ENCODE measurements at regions not wholly inside any gene's neighbourhood (a gene's known extent, or its start where the extent isn't known, plus 50 kb on each side); places are given as distances from the start of the nearest gene placed in this dataset.
"Not testable (repeated sequence)": the region's sequence is repeated elsewhere in the genome, so short reads cannot be mapped to it uniquely, and the experiment has no call there.

DNA sequence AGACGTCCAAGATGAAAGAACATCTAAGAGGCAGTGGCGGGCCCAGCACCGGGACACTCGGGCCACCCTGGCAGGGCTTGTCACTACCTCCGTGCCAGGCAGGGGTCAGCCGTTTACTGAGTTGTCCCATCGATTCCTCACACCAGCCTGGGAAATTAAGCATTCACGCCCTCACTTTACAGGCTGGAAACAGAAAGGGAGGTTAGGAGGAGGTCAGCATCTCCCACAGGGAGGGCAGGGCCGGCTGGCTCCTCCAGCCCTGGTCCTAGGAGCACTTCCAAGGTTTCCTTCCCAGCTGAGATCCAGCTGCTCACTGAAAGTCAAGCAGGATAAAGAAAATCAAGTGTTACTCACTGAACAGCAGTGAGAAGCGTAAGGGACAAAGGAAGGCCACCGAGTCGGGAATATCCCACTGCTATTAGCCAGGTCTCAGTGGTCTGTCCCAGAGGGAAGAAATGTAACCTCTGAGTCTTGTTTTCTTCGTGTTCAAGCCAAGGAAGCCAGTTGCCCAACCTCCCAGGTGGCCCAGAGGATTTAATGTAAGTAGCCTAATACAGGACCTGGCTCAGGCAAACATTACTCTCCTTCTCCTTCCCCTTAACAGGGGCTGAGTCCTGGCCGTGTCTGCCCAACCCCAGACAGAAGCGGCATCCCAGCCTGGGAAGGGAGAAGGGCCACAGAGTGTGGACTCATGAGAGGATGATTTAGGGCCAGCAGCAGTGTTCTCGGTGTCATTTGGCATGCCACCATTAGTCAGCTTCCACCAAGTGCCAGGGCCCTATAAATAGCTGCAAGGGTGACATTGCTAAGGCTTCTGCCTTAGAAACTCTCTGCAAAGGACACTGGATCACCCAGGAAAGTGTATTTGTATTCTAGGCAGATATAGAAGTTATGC is 203.1 kb upstream of the GALNT2 start:
- TF ChIP-seq, protein P1, sequence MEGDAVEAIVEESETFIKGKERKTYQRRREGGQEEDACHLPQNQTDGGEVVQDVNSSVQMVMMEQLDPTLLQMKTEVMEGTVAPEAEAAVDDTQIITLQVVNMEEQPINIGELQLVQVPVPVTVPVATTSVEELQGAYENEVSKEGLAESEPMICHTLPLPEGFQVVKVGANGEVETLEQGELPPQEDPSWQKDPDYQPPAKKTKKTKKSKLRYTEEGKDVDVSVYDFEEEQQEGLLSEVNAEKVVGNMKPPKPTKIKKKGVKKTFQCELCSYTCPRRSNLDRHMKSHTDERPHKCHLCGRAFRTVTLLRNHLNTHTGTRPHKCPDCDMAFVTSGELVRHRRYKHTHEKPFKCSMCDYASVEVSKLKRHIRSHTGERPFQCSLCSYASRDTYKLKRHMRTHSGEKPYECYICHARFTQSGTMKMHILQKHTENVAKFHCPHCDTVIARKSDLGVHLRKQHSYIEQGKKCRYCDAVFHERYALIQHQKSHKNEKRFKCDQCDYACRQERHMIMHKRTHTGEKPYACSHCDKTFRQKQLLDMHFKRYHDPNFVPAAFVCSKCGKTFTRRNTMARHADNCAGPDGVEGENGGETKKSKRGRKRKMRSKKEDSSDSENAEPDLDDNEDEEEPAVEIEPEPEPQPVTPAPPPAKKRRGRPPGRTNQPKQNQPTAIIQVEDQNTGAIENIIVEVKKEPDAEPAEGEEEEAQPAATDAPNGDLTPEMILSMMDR (IDR thresholded peaks at IDR 0.05; ENCODE audit: low read depth, low read length) = no peak

DNA sequence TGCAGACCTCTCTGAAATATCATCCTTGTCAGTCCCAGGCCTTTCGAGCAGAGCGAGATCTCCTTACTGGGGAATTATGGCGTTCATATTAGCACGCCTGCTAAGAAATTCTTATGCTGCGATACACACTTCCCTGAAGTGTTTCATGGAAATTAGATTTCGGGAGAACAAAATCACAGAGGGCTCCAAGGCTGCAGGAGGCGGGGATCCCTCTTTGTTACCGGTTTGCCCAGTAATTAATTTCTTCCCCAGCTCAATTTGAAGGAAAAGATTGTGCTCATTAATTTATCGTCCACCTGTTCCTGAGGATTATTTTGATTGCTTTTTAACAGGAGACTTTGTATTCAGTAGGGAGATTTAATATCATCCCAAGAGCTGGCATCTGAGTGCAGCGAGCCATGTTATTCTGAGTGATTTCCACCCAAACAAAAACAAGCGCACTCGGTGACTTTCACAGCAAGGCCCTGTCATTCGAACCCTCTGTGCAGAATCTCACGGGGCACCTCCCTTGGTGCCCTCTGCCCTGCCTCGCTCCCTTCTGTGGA is 202.3 kb upstream of the GALNT2 start:
- TF ChIP-seq, protein P1 (IDR thresholded peaks at IDR 0.05; ENCODE audit: low read depth, low read length) = no peak

More for the DNA sequence above, 203.1 kb upstream of the GALNT2 start:
- no peak overlapping the region for H3K4me3 ChIP-seq (ENCODE audit: low read depth, low read length)

DNA sequence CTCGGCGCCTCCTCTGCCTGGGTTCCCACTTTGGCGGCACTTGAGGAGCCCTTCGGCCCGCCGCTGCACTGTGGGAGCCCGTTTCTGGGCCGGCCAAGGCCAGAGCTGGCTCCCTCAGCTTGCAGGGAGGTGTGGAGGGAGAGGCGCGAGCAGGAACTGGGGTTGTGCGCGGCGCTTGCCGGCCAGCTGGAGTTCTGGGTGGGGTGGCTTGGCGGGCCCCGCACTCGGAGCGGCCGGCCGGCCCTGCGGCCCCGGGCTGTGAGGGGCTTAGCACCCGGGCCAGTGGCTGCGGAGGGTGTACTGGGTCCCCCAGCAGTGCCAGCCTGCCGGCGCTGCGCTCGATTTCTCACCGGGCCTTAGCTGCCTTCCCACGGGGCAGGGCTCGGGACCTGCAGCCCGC is 201.7 kb upstream of the GALNT2 start:
- not testable (repeated sequence) for H3K4me3 ChIP-seq (ENCODE audit: low read depth, low read length)

More for the DNA sequence above, 202.3 kb upstream of the GALNT2 start:
- no peak overlapping the region for H3K4me3 ChIP-seq (ENCODE audit: low read depth, low read length)

DNA sequence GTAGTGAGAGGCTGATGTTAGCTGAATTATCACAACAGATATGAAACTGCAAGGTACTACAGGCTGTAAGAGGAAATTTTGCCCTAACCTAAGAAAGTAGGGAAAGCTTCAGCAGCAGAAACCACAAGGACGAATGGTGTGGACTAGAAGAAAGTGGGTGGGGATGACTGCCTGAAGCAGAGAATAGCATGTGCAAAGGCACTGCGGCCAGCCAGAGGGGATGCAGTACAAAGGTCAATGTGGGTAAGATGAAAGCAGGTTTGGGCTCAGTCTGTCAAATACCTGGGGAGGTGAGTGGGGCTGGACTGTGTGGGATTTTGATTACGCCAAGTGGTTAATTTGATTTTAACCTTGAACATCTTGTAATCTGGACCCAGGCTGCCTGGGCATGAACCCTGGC is 199.3 kb upstream of the GALNT2 start:
- TF ChIP-seq, protein P1 (IDR thresholded peaks at IDR 0.05; ENCODE audit: low read depth, low read length) = no peak
- H3K4me3 ChIP-seq (ENCODE audit: low read depth, low read length) = no peak overlapping the region

DNA sequence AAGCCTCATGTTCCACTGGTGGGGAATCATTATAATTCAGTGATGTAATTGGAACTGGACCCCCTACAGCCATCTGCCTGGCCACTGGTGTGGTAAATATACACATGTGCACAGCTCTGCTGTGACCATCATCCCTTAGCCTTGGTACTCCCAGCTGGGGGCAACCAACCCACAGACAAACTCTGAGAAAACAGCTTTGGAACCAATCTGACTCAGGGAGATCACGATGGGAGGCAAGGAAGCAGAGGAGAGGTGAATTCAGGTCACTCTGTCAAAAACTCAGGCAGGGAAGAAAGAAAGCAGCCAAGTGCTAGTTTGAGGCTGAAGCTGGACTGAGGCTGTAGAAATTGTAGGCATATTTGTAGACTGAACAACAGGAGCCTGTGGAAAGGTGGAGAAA is 197.8 kb upstream of the GALNT2 start:
- no peak overlapping the region for H3K4me3 ChIP-seq (ENCODE audit: low read depth, low read length)
- TF ChIP-seq, protein P1 (IDR thresholded peaks at IDR 0.05; ENCODE audit: low read depth, low read length) = no peak

DNA sequence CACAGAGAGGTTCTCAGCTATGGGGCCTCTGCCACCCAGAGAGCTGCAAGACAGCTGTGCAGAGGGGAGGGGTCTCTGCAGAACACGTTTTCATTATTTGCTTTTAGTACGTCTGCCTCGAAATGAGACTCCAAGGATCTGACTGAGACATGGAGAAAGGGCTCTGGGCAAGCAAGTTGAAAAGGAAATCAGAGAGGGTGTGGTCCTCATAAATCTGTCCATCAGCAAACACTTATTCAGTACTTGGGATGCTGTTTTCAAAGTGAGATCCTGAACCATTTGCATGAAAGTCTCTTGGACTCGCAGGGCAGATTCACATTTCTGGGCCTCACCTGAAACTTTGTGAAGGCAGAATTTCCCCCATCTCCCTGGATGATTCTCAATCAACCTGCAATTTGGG is 197.4 kb upstream of the GALNT2 start:
- TF ChIP-seq, protein P1 (IDR thresholded peaks at IDR 0.05; ENCODE audit: low read depth, low read length) = no peak
- H3K4me3 ChIP-seq (ENCODE audit: low read depth, low read length) = no peak overlapping the region

DNA sequence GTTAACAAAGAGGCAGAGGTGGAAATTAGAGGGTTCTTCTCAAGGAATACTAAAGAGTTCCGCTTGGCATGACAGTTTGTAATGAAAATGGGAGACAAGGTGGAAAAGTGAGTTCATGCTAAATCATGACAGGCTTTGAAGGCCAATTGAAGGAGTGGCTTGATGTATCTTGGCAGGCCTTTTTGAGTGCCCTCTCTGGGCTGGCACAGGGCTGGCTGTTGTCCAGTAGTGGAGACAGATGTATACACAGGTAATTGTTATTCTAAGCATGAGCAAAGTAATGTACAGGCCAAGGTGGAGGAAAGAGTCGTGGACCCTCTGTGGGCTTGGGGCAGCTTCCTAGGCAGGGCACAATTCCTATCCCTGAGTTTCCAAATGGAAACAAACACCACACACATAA is 196.7 kb upstream of the GALNT2 start:
- TF ChIP-seq, protein P1 (IDR thresholded peaks at IDR 0.05; ENCODE audit: low read depth, low read length) = no peak

More for the DNA sequence above, 196.7 kb upstream of the GALNT2 start:
- H3K4me3 ChIP-seq (ENCODE audit: low read depth, low read length) = no peak overlapping the region

Data from WI38 (cell line).